Spinal cord (tissue), 9 donors: ENCODE measurements at regions not wholly inside any gene's neighbourhood (a gene's known extent, or its start where the extent isn't known, plus 50 kb on each side); places are given as distances from the start of the nearest gene placed in this dataset.
A peak's percentile ranks its signal among the peaks of the same experiment; 100 is the strongest.

Experiments
- DNase-seq, 6 donors: peaks; one replicate each; pipeline versions ENCODE4 v3.0.0 to v3.0.0-alpha.2; 2013 to 2015; ENCODE audit warnings: low spot score in 6 of 6, low read depth in 4 of 6
- H3K27ac ChIP-seq: one replicate; pipeline ENCODE4 v1.5.1; 2013; ENCODE audit warnings: low read depth, low read length, control low read depth
- H3K27me3 ChIP-seq: one replicate; pipeline ENCODE4 v1.6.1; 2013; ENCODE audit warnings: low read length; ENCODE audit not compliant: control insufficient read depth, insufficient read depth
- H3K36me3 ChIP-seq: one replicate; pipeline ENCODE4 v1.6.1; 2013; ENCODE audit warnings: low read length; ENCODE audit not compliant: control insufficient read depth, insufficient read depth
- H3K4me1 ChIP-seq: one replicate; pipeline ENCODE4 v1.6.1; 2013; ENCODE audit warnings: low read length; ENCODE audit not compliant: control insufficient read depth, insufficient read depth
- H3K4me3 ChIP-seq: one replicate; pipeline ENCODE4 v1.5.1; 2013; ENCODE audit warnings: low read depth, low read length, control low read depth
- H3K9me3 ChIP-seq: one replicate; pipeline ENCODE4 v1.6.1; 2013; ENCODE audit warnings: low read length; ENCODE audit not compliant: control insufficient read depth, insufficient read depth
- WGBS: methylation state at CpG from one replicate; pipeline ENCODE4 v1.1.5; 2013; ENCODE audit warnings: missing lambda C conversion rate; ENCODE audit not compliant: insufficient coverage; 5-methylcytosine and 5-hydroxymethylcytosine counted together
- donor health status: healthy.

GRCh38 chr5:72604798-72605154 lies 97.6 kb upstream of the ZNF366 start:
- Histone ChIP-seq H3K27me3 (no peaks in the 10 kb centered on the region), H3K27ac (no peak overlapping the region), H3K4me1 (peaks cover 8% of the 10 kb centered on the region), H3K9me3 (no peaks in the 10 kb centered on the region), H3K4me3 (no peak overlapping the region), H3K36me3 (no peaks in the 10 kb centered on the region)
- WGBS = no CpG with 5 or more reads among the region's 2 CpGs
- DNase-seq = peak in 1 of 6 donors; percentile 66

- WGBS = 35% methylated on average over 2 of the region's 11 CpGs
- Histone ChIP-seq H3K27ac (no peak overlapping the region), H3K4me3 (no peak overlapping the region), H3K27me3 (no peaks in the 10 kb centered on the region), H3K36me3 (no peaks in the 10 kb centered on the region), H3K9me3 (no peaks in the 10 kb centered on the region), H3K4me1 (peaks cover 8% of the 10 kb centered on the region)
- peak in 1 of 6 donors; percentile 67 for DNase-seq
Measured at GRCh38 chr5:72604111-72604797, 97.0 kb upstream of the ZNF366 start.

- no peak overlapping the region for H3K27ac ChIP-seq
- no peak overlapping the region for H3K4me3 ChIP-seq
Measured at GRCh38 chr5:72602696-72603685, 95.8 kb upstream of the ZNF366 start.

GRCh38 chr5:72601861-72602260 lies 94.7 kb upstream of the ZNF366 start:
- Histone ChIP-seq H3K4me1 (peaks cover 4% of the 10 kb centered on the region), H3K27me3 (no peaks in the 10 kb centered on the region), H3K36me3 (no peaks in the 10 kb centered on the region), H3K4me3 (no peak overlapping the region), H3K27ac (no peak overlapping the region), H3K9me3 (no peaks in the 10 kb centered on the region)
- no CpG with 5 or more reads among the region's 1 CpG for WGBS
- DNase-seq = no peak

More at GRCh38 chr5:72602696-72603685, 95.8 kb upstream of the ZNF366 start:
- DNase-seq = no peak
- H3K36me3 ChIP-seq = no peaks in the 10 kb centered on the region
- H3K4me1 ChIP-seq = peaks cover 4% of the 10 kb centered on the region
- no peaks in the 10 kb centered on the region for H3K27me3 ChIP-seq
- 87% methylated on average over 4 of the region's 6 CpGs for WGBS
- no peaks in the 10 kb centered on the region for H3K9me3 ChIP-seq

- Histone ChIP-seq H3K4me3 (no peak overlapping the region), H3K9me3 (no peaks in the 10 kb centered on the region), H3K27me3 (no peaks in the 10 kb centered on the region), H3K36me3 (no peaks in the 10 kb centered on the region), H3K4me1 (peaks cover 4% of the 10 kb centered on the region), H3K27ac (no peak overlapping the region)
- WGBS = no CpG with 5 or more reads among the region's 3 CpGs
- no peak for DNase-seq
Measured at GRCh38 chr5:72600391-72600981, 93.3 kb upstream of the ZNF366 start.

- Histone ChIP-seq H3K27me3 (no peaks in the 10 kb centered on the region), H3K4me1 (peaks cover 4% of the 10 kb centered on the region), H3K9me3 (no peaks in the 10 kb centered on the region), H3K4me3 (no peak overlapping the region), H3K27ac (no peak overlapping the region), H3K36me3 (no peaks in the 10 kb centered on the region)
- 79% methylated on average over 2 of the region's 5 CpGs for WGBS
- DNase-seq = peak in 2 of 6 donors; percentile 48 to 87
Measured at GRCh38 chr5:72599519-72600370, 92.5 kb upstream of the ZNF366 start.

- Histone ChIP-seq H3K9me3 (no peaks in the 10 kb centered on the region), H3K4me3 (no peak overlapping the region), H3K27ac (no peak overlapping the region), H3K36me3 (no peaks in the 10 kb centered on the region), H3K4me1 (peaks cover under 1% of the 10 kb centered on the region), H3K27me3 (no peaks in the 10 kb centered on the region)
- no CpG with 5 or more reads among the region's 2 CpGs for WGBS
- no peak for DNase-seq
Measured at GRCh38 chr5:72599065-72599433, 91.8 kb upstream of the ZNF366 start.

- Histone ChIP-seq H3K27me3 (no peaks in the 10 kb centered on the region), H3K36me3 (no peaks in the 10 kb centered on the region), H3K4me1 (no peaks in the 10 kb centered on the region), H3K27ac (no peak overlapping the region), H3K4me3 (no peak overlapping the region), H3K9me3 (no peaks in the 10 kb centered on the region)
- no peak for DNase-seq
- no CpG with 5 or more reads among the region's 5 CpGs for WGBS
Measured at GRCh38 chr5:72598401-72599064, 91.3 kb upstream of the ZNF366 start.
